ENCODE measurements at regions not wholly inside any gene's neighbourhood (a gene's known extent, or its start where the extent isn't known, plus 50 kb on each side); places are given as distances from the start of the nearest gene placed in this dataset.

DNA sequence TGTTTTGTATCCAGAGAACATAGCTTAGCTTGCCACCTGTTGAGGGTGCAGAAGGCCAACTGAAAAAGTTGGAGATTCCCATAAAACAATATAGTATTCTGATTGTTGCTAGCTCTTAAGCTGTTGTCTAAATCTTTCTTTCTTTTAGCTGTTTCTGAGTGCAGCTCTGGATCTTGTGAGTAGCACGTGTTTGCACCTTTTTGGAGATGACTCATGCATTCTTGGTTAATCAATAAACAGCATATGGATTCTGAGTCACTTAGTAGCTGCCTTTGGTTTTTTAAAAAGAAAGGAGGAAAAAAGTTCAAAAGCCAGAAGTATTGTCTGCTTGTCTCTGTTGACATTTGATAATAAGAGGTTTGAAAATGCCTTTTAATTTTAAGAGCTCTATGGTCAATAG lies 483.0 kb upstream of the FSIP2 start:
- Histone ChIP-seq H3K27ac (ENCODE audit: insufficient read depth, low read length) (no peak overlapping the region), H3K4me1 (ENCODE audit: control insufficient read depth, insufficient read depth, low read length) (no peaks in the 10 kb centered on the region), H2AFZ (replicated peaks; ENCODE audit: low read length, poor library complexity) (no peak overlapping the region), H2AK9ac (replicated peaks; ENCODE audit: low read depth, low read length, poor library complexity) (no peak overlapping the region), H2BK20ac (ENCODE audit: low read depth, low read length) (no peak overlapping the region), H4K91ac (ENCODE audit: insufficient read depth, low read depth, low read length) (no peak overlapping the region), H3K36me3 (ENCODE audit: control insufficient read depth, insufficient read depth, low read length) (no peaks in the 10 kb centered on the region), H3K9me1 (ENCODE audit: insufficient read depth, low read length) (no peaks in the 10 kb centered on the region), H2BK120ac (ENCODE audit: low read depth, low read length) (no peak overlapping the region), H3K23ac (ENCODE audit: low read depth, low read length) (no peak overlapping the region), H3K18ac (ENCODE audit: low read depth, low read length) (no peak overlapping the region), H3K9me3 (ENCODE audit: control insufficient read depth, insufficient read depth, low read length) (no peaks in the 10 kb centered on the region), H2BK15ac (ENCODE audit: low read depth, low read length) (no peak overlapping the region), H4K8ac (ENCODE audit: low read depth in 2 of 2, low read length in 2 of 2) (no peak overlapping the region), H2AK5ac (ENCODE audit: low read depth, low read length) (no peak overlapping the region), H3K79me1 (ENCODE audit: low read depth in 1 of 2, low read length in 2 of 2) (no peaks in the 10 kb centered on the region), H3K9ac (ENCODE audit: low read depth, low read length) (no peak overlapping the region), H3K4ac (ENCODE audit: low read depth, low read length) (no peak overlapping the region), H3K56ac (ENCODE audit: extremely low read depth, insufficient read depth, low read length) (no peak overlapping the region), H3K4me2 (ENCODE audit: low read depth, low read length) (no peak overlapping the region), H4K20me1 (ENCODE audit: insufficient read depth, low read length) (no peaks in the 10 kb centered on the region), H3K27me3 (ENCODE audit: control insufficient read depth, insufficient read depth, low read length) (no peaks in the 10 kb centered on the region), H3K14ac (replicated peaks; ENCODE audit: low read depth, low read length) (no peak overlapping the region), H2BK5ac (ENCODE audit: low read depth, low read length, poor library complexity, severe bottlenecking) (no peak overlapping the region), H4K5ac (ENCODE audit: low read depth, low read length) (no peak overlapping the region), H3K4me3 (ENCODE audit: insufficient read depth, low read depth, low read length) (no peak overlapping the region)
- no peak for DNase-seq
- dilution Hi-C loops (cut with HindIII; ENCODE audit: low sequenced_read_pairs, unreplicated experiment) (no loop called here), intact Hi-C loops (cut with micrococcal nuclease) (no loop called here), in situ Hi-C loops (cut with MboI; ENCODE audit: low sequenced_read_pairs) (no loop called here)
- no peak for TF ChIP-seq RAD21 (IDR thresholded peaks at IDR 0.05; ENCODE audit: low read length)
- no peak for TF ChIP-seq MAZ (IDR thresholded peaks at IDR 0.05; ENCODE audit: borderline replicate concordance, low read depth, low read length)
- no peak for TF ChIP-seq RCOR1 (IDR thresholded peaks at IDR 0.05; ENCODE audit: insufficient replicate concordance, low read length)
- TF ChIP-seq, protein P1, sequence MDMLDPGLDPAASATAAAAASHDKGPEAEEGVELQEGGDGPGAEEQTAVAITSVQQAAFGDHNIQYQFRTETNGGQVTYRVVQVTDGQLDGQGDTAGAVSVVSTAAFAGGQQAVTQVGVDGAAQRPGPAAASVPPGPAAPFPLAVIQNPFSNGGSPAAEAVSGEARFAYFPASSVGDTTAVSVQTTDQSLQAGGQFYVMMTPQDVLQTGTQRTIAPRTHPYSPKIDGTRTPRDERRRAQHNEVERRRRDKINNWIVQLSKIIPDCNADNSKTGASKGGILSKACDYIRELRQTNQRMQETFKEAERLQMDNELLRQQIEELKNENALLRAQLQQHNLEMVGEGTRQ (IDR thresholded peaks at IDR 0.05; ENCODE audit: low read depth, low read length) = no peak
- TF ChIP-seq CHD1 (IDR thresholded peaks at IDR 0.05; ENCODE audit: low read depth, low read length) = no peak
- no peak for TF ChIP-seq MXI1 (IDR thresholded peaks at IDR 0.05; ENCODE audit: borderline replicate concordance, low read depth, low read length)
- TF ChIP-seq RFX5 (IDR thresholded peaks at IDR 0.05; ENCODE audit: low read depth, low read length) = no peak
- TF ChIP-seq FOS (IDR thresholded peaks at IDR 0.05; ENCODE audit: low read depth, low read length) = no peak
- no peak for TF ChIP-seq CEBPB (IDR thresholded peaks at IDR 0.05; ENCODE audit: low read depth, low read length)
- TF ChIP-seq, protein P2, sequence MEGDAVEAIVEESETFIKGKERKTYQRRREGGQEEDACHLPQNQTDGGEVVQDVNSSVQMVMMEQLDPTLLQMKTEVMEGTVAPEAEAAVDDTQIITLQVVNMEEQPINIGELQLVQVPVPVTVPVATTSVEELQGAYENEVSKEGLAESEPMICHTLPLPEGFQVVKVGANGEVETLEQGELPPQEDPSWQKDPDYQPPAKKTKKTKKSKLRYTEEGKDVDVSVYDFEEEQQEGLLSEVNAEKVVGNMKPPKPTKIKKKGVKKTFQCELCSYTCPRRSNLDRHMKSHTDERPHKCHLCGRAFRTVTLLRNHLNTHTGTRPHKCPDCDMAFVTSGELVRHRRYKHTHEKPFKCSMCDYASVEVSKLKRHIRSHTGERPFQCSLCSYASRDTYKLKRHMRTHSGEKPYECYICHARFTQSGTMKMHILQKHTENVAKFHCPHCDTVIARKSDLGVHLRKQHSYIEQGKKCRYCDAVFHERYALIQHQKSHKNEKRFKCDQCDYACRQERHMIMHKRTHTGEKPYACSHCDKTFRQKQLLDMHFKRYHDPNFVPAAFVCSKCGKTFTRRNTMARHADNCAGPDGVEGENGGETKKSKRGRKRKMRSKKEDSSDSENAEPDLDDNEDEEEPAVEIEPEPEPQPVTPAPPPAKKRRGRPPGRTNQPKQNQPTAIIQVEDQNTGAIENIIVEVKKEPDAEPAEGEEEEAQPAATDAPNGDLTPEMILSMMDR (conservative IDR thresholded peaks at IDR 0.05; ENCODE audit: low read depth, low read length) = no peak
- TF ChIP-seq BHLHE40 (IDR thresholded peaks at IDR 0.05; ENCODE audit: low read depth, low read length) = no peak
- TF ChIP-seq, protein P3, sequence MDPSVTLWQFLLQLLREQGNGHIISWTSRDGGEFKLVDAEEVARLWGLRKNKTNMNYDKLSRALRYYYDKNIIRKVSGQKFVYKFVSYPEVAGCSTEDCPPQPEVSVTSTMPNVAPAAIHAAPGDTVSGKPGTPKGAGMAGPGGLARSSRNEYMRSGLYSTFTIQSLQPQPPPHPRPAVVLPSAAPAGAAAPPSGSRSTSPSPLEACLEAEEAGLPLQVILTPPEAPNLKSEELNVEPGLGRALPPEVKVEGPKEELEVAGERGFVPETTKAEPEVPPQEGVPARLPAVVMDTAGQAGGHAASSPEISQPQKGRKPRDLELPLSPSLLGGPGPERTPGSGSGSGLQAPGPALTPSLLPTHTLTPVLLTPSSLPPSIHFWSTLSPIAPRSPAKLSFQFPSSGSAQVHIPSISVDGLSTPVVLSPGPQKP (IDR thresholded peaks at IDR 0.05; ENCODE audit: borderline replicate concordance, low read depth, low read length) = no peak
- TF ChIP-seq NFE2L2 (IDR thresholded peaks at IDR 0.05; ENCODE audit: low read depth, low read length) = no peak
- no peak for TF ChIP-seq MAFK (IDR thresholded peaks at IDR 0.05; ENCODE audit: low read depth, low read length)
- TF ChIP-seq POLR2A (IDR thresholded peaks at IDR 0.05; ENCODE audit: low read depth, low read length) = no peak
- TF ChIP-seq SMC3 (IDR thresholded peaks at IDR 0.05; ENCODE audit: low read depth, low read length) = no peak
- no TSS peak for BruUV-seq (replicated peaks)
- no CpG with 5 or more reads among the region's 1 CpG for WGBS, 2 experiments (ENCODE audit: extremely low coverage in 2 of 2, insufficient read length in 1 of 2)
- ChIA-PET POLR2A (ENCODE audit: unreplicated experiment) (no interaction called here), CTCF (no interaction called here)
- no peak for ATAC-seq (ENCODE audit: low read depth)

All from IMR-90 (cell line).